KMS-11 (cell line): ENCODE measurements at regions not wholly inside any gene's neighbourhood (a gene's known extent, or its start where the extent isn't known, plus 50 kb on each side); places are given as distances from the start of the nearest gene placed in this dataset.

Experiments used
- H2AFZ ChIP-seq: fragments of 200-600 bp; sonication (generic); 2 replicates; pipeline ENCODE4 v1.6.1; 2016; ENCODE audit warnings: antibody characterized with exemption, mixed run types, low read depth
- H3K27ac ChIP-seq: fragments of 200-600 bp; sonication (generic); 2 replicates; pipeline ENCODE4 v1.6.1; 2016; ENCODE audit warnings: mild to moderate bottlenecking, mixed run types
- H3K27me3 ChIP-seq: fragments of 200-600 bp; sonication (generic); 2 replicates; pipeline ENCODE4 v1.6.1; 2017; ENCODE audit warnings: mild to moderate bottlenecking, low read depth, mixed run types, moderate library complexity; ENCODE audit not compliant: insufficient read depth
- H3K36me3 ChIP-seq: fragments of 200-600 bp; sonication (generic); 2 replicates; pipeline ENCODE4 v1.6.1; 2017; ENCODE audit warnings: mild to moderate bottlenecking, mixed run types; ENCODE audit not compliant: insufficient read depth
- H3K4me1 ChIP-seq: fragments of 200-600 bp; sonication (generic); 2 replicates; pipeline ENCODE4 v1.6.1; 2016; ENCODE audit warnings: mild to moderate bottlenecking, low read depth, mixed run types; ENCODE audit not compliant: poor library complexity, severe bottlenecking
- H3K4me2 ChIP-seq: fragments of 200-600 bp; sonication (generic); 2 replicates; pipeline ENCODE4 v1.7.0; 2016; ENCODE audit warnings: mild to moderate bottlenecking, mixed run types
- H3K4me3 ChIP-seq: fragments of 200-600 bp; sonication (generic); IDR thresholded peaks from 2 replicates; pipeline ENCODE4 v1.6.1; 2017; ENCODE audit warnings: low read depth, low read length, mixed read lengths; ENCODE audit not compliant: insufficient read depth
- H3K79me2 ChIP-seq: fragments of 200-600 bp; sonication (generic); 2 replicates; pipeline ENCODE4 v1.6.1; 2016; ENCODE audit warnings: low read depth, mixed run types; ENCODE audit not compliant: insufficient read depth
- H3K9ac ChIP-seq: fragments of 200-600 bp; sonication (generic); 2 replicates; pipeline ENCODE4 v1.6.1; 2016; ENCODE audit warnings: mild to moderate bottlenecking, mixed run types
- H4K20me1 ChIP-seq: fragments of 200-600 bp; sonication (generic); 2 replicates; pipeline ENCODE4 v1.6.1; 2016; ENCODE audit warnings: mild to moderate bottlenecking, mixed run types; ENCODE audit not compliant: insufficient read depth
- TF ChIP-seq, protein P1 (sequence below): fragments of 200-600 bp; sonication (generic); conservative IDR thresholded peaks from 2 replicates; pipeline ENCODE4 v1.6.1; 2017; ENCODE audit warnings: low read depth, mild to moderate bottlenecking, antibody characterized with exemption, low read length, moderate library complexity, mixed read lengths

DNA sequence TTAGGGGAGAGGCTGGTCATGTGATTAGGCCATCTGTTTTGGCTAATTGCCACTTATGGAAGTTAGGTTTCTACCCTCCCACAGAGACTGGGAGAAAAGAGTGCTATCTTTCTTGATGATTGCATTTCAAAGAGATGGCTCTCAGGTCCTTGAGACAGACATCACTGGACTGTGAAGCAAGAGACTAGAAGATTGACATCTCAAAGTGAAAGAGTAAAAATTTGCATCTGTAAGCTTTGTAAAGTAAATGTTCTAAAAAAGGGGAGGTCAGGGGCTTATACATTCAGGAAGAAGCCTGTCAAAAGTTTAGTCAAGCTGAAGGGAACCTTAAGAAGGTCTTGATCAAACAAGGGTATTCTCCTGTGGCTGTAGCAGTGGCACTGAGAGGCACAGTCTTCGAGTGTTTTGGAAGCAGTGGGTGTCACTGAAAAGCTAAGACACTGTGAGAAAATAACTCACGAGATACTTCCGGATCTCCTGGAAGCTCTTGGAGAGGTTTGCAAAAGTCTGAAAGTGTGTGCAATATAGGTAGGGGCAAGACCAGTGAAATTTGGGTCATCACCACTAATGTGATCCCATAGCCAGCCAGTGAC is 342.1 kb downstream of the PHF14 start:
- peaks cover 25% of the 10 kb centered on the region for H3K4me1 ChIP-seq
- no peak overlapping the region for H3K4me3 ChIP-seq
- H3K9ac ChIP-seq = no peak overlapping the region
- H2AFZ ChIP-seq = no peak overlapping the region
- H3K4me2 ChIP-seq = no peak overlapping the region
- no peaks in the 10 kb centered on the region for H3K36me3 ChIP-seq
- TF ChIP-seq, protein P1, sequence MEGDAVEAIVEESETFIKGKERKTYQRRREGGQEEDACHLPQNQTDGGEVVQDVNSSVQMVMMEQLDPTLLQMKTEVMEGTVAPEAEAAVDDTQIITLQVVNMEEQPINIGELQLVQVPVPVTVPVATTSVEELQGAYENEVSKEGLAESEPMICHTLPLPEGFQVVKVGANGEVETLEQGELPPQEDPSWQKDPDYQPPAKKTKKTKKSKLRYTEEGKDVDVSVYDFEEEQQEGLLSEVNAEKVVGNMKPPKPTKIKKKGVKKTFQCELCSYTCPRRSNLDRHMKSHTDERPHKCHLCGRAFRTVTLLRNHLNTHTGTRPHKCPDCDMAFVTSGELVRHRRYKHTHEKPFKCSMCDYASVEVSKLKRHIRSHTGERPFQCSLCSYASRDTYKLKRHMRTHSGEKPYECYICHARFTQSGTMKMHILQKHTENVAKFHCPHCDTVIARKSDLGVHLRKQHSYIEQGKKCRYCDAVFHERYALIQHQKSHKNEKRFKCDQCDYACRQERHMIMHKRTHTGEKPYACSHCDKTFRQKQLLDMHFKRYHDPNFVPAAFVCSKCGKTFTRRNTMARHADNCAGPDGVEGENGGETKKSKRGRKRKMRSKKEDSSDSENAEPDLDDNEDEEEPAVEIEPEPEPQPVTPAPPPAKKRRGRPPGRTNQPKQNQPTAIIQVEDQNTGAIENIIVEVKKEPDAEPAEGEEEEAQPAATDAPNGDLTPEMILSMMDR = no peak
- H4K20me1 ChIP-seq = no peaks in the 10 kb centered on the region
- no peaks in the 10 kb centered on the region; the same call in 1 of the 2 replicates for H3K27me3 ChIP-seq
- no peak overlapping the region for H3K27ac ChIP-seq
- no peaks in the 10 kb centered on the region for H3K79me2 ChIP-seq

DNA sequence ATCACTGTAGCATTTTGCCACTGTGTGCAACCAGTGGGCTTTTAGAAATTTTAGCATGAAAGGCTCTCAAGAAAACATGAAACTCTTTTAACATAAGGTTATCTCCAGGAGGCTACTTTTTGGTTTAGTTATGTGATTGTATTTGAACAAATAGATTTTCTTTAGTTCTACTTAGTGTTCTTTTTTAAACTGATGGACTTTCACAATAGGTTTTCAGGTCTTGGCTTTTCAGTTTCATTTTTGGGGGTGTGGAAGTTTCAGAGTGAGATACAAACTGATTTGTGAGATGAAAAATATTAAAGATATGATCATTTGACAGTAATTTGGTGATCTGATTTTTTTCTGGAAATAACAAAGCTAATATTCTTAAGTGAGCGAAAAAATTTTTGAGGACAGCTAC is 344.1 kb downstream of the PHF14 start:
- Histone ChIP-seq H3K27me3 (no peaks in the 10 kb centered on the region; the same call in 1 of the 2 replicates), H3K36me3 (no peaks in the 10 kb centered on the region), H3K4me1 (peaks cover 25% of the 10 kb centered on the region), H2AFZ (no peak overlapping the region), H3K9ac (no peak overlapping the region), H3K4me2 (peak overlapping the region; percentile 22), H3K27ac (peak overlapping the region; percentile 4; the same call in 1 of the 2 replicates), H4K20me1 (no peaks in the 10 kb centered on the region), H3K79me2 (no peaks in the 10 kb centered on the region), H3K4me3 (no peak overlapping the region)
- TF ChIP-seq, protein P1 = no peak

DNA sequence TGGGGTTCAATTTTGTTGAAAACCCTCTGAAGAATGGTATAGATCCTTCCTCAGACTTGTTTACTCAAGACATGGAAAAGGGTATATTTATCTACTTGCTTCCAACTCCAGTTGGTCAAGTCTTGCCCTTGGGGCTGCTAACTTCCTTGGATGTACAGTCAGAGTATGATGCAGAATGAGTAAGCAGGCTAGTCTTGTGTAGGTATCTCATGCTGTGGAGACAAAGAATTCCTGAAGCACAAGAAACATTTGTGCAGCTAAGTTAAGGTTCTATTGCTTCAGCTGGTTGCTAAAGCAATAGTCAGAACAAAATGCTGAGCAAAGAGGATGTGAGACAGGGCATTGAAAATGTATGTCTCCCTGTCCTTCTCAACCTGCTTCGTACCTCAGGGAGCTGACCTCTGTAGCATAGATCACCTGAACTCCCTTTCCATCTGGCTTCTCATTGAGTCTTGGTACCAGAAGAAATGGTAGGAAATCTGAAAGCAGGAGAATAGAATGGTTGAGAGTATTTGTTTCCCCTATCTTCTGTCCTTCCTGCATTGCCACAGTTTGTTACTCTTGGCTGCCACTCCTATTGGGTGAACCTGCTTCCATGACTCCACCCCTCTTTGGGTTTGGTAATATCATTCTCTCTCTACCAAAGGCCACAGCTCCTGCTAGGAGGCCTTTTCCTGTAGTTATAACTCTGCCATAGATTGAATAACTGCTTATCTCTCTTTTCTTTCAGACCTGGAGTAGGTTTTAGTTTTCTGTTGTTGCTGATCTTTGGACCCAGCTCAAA is 346.0 kb downstream of the PHF14 start:
- TF ChIP-seq, protein P1 = no peak
- H3K4me3 ChIP-seq = no peak overlapping the region
- H4K20me1 ChIP-seq = no peaks in the 10 kb centered on the region
- peak overlapping the region; percentile 22; the same call in 1 of the 2 replicates for H3K4me2 ChIP-seq
- peaks cover 25% of the 10 kb centered on the region for H3K4me1 ChIP-seq
- H3K9ac ChIP-seq = no peak overlapping the region
- H3K27ac ChIP-seq = no peak overlapping the region
- no peak overlapping the region for H2AFZ ChIP-seq
- no peaks in the 10 kb centered on the region for H3K36me3 ChIP-seq
- no peaks in the 10 kb centered on the region; the same call in 1 of the 2 replicates for H3K27me3 ChIP-seq
- H3K79me2 ChIP-seq = no peaks in the 10 kb centered on the region
